Astrocyte of the hippocampus (primary cell): ENCODE measurements at regions not wholly inside any gene's neighbourhood (a gene's known extent, or its start where the extent isn't known, plus 50 kb on each side); places are given as distances from the start of the nearest gene placed in this dataset.

Experiments
- DNase-seq: peaks from one replicate; pipeline ENCODE4 v3.0.0; 2011; ENCODE audit warnings: low read depth, low spot score

DNA sequence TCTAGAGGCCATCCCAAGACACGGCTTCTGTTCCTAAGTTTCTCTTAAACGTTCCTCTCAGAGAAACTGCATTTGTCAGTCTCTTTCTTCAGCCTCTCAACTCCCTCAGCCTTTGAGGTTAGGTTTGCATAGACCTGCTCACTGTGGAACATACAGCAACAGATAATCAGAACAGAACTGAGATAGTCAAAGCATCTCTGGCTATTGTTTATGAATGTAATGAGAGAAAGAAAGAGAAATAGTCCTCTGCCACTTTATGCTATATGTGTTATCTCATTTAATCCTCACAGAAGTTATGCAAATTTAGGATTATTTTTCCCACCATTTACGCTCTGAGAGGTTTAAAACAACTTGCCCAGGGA is 190.6 kb downstream of the PHLDA1 start:
- DNase-seq = no peak

DNA sequence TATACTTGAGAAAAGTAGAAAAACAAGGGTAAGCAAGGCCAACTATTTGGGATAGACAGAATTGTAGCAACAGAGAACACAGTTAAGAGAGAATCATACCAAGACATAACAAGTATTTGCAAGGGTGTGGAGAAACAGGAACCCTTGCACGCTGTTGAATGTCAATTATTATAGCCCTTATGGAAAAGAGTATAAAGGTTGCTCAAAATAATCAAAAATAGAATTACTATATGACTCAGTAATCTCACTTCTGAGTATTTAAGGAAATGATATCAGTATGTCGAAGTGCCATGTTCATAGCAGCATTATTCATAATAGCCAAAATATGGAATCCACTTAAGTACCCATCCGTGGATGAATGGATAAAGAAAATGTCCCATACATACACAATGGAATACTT is 193.3 kb downstream of the PHLDA1 start:
- no peak for DNase-seq

DNA sequence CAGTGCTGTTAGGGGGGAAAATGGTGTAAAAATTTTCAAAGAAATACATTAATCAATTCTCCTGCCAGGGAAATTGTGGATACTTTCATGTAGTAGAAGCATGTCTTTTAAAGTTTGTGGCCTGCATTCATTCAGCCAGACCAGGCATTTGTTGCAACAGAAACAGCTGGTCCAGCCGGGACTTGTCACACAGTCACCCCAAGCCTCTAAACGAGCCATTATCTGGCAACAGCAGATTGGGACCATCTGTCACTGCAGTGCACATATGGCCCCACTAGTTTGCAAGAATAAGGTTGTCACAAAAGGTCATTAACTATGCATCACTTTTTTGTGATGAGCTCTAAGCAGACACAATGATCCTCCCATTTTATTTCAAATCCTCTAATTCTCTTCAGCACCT is 193.9 kb downstream of the PHLDA1 start:
- DNase-seq = no peak

DNA sequence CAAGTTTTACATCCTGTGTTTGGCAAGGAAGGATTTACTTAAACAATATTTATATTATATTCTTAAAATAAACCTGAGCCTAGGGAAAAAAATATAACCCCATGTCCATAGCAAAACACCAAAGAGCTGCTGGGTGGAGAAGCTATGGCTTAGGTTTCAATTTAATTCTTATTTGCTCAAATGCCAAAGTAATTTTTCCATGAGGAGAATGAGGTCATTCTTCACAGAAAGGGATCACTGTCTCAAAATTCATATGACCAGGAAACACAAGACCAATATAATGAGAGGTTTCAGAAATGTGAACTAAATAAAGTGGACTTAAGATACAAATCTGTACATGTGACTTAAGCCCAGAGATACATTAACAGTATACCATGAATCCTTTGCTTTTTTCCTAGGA is 195.0 kb downstream of the PHLDA1 start:
- DNase-seq = no peak

DNA sequence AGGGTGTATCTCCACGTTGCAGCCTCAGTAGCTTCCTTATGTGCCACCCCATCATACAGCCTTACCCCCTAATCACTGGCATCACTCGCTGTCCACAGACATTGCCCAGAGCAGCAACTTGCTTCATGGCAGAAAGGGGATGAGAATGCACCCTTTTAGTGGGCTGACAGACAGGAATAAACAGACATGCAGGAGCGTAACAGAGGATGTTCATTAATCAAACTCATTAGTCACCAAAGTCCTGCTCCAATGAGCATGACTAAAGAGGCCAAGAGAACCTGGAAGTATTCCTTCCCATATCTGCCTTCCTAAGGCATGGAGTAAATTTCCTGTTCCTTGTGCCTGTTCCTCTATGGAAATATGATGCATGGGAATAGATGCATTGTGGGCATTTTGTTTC is 197.0 kb downstream of the PHLDA1 start:
- no peak for DNase-seq

DNA sequence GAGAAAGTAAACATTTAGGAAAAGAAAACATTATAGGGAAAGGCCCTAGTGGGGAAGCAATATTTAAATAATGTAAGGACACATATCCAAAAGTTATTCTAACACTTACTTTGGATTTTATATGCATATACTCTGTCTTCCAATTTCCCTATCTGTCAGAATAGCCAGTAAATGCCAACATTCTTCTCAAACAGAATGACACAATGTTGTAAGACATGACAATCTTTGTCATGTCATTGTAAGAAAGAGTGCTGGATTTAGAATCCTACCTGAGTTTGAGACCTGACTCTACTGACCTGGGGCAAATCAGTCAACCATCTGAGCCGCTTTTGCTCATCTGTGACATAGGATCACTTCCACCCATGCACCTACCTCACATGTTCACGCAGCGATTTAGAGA is 198.3 kb downstream of the PHLDA1 start:
- no peak for DNase-seq

DNA sequence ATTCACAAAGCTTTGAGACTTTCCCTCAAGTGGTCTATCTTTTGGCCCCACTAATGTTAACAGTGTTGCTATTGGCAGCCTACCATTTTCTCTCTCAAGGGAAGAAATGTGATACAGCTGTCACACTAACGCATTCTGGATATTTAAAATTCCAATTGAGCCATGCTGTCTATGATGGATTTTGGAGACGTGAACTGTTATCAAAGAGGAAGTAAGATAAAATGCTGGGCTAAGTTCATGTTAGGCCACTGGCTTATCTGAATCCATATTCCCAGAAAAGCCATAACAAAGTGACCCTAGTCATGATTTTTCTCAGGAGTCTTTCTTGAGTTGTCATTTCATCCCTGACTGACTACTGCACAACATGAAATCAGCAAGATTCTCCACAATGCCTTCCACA is 200.2 kb downstream of the PHLDA1 start:
- no peak for DNase-seq

DNA sequence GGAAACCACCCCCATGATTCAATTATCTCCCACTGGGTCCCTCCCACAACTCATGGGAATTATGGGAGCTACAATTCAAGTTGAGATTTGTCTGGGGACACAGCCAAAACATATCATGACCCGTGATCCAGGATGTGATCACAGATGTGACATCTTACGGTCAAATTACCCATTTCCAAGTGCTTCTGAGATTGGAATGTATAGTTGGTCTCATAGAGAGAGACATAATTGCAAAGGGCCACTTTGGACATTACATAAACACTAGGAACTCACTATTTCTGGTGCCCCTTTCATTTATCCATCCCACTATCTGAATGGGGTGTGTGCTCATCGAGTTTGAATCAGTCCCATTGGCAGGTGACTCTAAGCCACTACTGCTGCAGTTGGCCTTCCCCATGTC is 204.5 kb downstream of the PHLDA1 start:
- no peak for DNase-seq

DNA sequence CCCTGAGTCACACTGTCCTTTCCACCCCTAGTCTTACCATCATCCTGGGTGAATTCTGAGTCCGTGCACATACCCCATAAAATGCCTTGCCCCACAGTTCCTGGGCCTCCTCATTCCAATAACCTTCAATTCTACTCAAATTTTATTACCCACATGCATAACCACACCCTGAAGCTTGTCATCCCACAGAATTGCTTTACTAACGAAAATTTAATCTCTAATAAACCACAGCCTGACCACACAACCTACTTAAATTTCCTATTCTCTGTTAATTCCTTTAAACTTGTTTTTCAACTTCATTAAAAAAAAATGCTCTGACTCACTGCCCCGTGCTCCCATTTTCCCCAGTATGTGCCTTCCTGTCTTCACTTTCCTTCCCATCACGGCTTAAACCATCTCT is 205.9 kb downstream of the PHLDA1 start:
- DNase-seq = peak; percentile 80

DNA sequence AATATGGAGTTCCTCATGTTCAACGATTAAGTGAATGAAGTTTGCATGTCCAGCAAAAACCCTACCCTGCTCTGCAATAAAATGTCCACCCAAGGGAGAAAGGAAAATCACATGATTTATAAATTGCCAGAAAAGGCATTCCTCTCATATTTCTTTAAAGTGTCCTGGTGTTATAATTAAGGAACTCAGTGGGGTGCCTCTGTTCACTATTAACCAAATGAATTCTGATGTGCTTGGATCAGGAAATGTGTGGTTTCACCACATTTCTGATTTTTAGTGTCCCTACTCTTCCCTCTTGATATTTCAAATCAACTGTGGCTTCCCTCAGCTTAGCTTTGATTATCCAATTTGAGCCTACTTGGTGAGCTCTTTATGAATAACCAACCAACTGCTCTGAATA is 208.1 kb downstream of the PHLDA1 start:
- DNase-seq = peak; percentile 66

DNA sequence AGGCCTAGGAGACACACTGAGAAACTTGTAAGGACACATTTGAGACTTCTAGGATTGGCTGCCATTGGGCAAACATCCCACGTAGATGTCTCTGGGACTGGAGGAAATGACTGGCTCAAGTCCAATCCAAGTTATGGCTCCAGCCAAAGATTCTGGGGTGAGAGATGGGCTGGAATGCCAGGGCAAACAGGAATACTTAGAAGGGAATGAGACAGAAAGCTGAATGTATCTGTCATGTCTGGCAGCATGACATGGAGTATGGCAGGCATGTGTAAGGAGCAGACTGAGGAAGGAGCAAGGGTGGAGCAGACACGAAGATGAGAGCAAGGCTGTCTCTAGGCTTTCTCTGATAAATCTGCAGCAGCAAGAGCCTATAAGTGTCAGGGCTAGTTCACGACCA is 209.2 kb downstream of the PHLDA1 start:
- no peak for DNase-seq

DNA sequence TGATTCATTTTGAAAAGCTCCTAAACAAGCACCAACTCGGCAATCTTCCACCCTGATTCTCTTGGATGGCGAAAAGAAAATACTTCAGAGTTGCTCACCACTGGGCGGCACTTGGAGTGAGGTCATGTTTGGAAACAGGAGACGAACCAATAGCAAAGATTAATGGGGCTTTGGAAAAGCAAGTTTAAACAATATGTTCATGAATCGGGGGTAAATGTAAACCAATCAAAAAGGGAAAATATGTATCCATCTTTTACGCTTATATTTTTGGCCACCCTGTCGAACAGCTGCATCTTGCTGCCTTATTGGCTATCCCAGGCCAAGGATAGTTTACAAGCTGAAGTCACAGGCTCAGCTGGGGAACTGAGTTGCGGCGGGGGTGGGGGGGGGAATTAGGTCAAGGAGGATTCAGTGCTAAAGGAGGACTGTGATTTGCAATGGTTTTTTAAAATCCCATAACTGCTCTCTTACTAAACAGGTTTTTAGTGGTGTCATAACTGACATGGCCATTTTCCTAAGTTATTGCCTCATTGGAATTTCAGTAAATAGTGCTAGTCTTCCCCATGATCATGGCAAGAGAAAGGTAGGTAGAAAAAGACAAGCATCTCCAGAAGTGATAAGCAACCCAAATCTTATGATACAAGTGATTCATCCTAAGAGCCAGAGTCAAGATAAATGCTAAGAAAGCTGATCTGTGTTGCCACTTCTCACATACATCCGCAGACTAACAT is 210.6 kb downstream of the PHLDA1 start:
- DNase-seq = peak; percentile 89

DNA sequence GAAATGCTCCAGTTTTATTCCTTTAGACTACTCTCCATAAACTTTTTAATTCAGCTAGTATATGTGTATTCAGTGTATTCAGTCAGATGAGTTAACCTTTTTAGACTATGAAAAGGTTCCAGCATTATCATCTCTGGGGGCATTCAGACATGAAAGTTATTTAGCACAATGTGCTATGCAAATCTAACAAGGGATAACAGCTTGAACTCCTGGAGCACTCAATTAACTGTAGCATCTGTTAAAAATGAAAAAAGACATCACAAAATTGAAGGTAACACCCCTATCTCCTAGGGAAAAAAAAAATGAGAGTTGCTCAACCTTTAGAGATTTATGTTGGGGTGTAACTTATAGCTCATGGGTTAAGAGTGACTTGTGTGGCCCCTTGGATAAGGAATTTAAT is 211.5 kb downstream of the PHLDA1 start:
- no peak for DNase-seq

DNA sequence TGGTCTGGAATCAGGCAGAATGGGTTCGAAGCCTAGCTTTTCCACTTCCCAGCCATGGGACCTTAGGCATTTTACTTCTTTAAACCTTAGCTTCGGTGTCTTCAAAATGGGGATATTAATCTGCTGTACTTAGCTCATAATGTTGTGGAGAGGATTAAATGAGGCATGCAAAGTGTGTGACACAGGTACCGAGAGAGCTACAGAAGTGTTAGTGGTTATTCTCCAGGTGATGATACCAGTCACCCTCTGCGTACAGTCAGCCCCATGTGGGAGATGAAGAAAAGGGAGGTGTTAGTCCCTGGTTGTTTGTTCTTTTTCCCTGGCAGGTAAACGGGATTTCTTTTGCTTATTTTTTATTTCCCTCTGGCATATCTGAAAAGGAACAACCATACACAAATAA is 212.1 kb downstream of the PHLDA1 start:
- no peak for DNase-seq

DNA sequence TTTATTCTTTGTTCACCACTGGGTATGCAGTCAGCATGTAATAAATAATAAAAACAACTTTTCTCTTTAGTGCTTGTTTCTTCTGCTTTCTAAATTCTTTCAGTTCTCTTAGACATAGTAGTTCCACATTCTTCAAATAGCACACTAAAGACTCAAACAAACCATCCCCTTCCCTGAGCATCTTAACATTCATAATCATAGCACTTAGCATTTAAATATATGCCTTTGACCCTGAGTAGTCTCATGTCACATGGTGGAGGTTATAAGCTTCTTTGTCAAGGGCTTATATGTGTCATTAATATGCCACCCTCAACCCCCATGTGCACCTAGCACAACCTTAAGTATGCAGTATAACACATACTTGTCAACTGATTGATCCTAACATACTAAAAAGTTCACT is 212.7 kb downstream of the PHLDA1 start:
- DNase-seq = no peak

DNA sequence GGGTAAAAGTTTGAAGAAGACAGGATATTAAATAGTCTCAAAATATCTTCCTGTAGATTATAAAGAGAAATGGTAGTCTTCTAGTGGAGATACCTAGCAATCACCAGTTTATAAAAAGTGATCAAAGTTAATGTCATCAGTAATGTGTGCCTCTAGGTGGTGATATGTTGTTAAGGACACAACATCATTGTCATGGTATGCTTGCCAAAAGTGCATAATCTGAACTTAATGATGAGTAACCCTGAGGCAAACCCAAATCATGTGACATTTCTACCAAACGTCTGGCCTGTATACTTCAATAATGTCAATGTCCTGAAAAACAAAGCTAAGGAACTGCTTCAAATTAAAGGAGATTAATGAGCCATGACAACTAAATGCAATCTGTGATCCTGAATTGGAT is 214.7 kb downstream of the PHLDA1 start:
- no peak for DNase-seq

DNA sequence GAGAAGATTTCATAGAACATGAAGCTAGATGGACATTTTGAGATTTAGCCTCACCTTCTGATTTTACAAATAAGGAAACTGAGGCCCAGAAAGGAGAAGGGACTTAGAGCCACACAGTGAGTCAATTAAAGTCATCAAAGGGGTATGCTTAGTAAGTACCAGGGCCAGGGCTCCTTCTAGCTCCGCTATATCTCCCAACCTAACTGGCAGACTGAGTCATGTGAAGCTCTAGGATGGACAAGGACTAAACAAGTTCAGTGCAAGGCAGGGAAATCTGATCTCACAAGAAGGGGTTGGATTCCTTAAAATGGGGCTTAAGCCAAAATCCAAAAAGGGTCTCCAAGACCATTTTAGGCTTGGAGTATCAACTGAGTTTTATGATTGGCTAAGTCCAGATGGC is 215.8 kb downstream of the PHLDA1 start:
- DNase-seq = no peak

DNA sequence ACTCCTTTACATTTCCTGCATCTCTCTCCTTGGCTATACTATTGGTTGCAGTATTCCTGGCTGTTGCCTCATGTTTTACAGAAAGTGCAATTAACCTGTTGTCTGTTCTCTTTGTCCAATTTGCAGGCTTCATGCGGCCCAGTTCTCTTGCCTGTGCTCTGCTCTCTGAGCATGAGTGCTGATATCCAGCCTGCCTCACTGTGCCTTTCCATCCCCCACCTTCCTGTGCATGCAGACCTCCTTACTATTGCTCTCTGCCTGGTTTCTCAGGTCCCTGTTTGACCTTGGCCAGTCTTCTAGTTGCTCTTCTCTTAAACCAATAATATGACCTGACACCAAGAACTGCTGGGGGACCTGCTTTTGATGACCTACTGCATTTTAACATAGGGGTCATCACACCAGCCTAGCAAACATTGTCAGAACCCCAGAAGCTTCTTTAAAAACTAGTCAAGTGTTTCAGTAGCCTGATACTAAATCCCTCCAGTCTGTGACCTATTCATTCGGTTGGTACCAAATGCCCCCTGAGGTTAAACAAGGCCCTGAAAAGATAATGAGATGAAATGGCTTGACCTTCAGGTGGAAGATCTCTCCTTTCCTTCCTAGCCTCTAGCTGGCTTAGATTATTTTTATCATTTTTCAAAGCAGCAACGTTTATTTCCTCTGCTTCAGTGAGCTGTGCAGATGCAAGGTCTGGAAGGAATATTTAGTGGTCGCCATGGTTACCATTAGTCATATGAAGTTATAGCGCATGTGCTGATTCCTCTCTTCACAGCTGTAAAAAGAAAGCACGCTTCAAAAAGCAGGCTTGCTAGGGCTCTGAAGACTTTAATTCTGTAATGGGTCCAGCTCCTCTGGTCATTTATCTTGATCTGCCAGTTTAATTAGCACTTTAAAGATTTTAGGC is 216.5 kb downstream of the PHLDA1 start:
- DNase-seq = peak; percentile 96

DNA sequence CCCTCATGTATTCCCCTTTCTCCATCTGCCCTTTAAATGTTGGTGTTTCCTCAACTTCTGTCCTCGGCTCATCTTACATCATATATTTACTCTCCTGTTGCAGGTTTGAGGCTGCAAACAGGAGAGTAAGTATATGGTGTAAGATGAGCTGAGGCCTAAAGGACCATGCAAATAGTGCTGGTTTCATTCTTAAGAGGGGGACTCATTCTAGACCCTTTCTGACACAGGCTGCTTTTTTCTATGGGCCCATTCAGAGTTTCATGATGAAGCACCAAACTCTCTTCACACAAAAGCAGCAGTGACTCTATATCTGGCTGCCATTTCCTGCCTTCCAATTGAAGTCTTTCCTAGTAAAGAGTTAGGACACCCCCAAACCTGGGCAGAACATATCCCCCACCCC is 218.5 kb downstream of the PHLDA1 start:
- DNase-seq = no peak

DNA sequence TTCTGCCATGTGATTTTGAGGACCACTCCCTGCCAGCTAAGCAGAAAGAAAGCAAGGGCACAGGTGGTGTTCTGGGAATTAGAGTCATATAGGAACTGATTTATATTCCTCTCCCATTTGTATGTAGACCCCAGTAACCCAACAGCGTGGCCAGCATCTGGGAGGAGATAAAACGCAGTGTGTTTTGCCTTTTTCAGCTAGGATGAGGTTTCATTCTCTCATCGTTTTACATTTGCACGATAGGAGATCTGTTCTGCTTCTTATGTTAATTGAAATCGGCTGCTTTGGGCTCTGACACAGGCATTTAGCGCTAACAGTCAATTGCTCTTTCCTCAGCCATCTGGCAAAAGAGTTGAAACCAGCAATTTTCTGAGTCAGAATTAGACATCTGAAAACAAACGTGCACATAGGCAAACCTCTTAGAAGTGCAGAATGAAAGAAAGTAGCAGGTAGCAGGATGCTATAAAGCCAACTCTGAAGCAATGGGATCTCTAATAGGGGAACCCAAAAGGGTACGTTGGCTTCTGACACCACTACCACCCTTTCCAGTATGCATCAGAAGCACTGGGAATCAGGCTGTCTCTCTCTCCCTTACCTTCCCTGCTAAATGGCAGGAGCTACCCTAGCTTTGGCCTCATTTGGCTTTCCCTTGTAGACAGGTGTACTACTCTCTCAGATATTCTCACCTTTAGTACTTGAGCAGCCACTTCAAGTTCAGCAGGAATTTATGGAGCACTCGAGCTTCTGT is 219.1 kb downstream of the PHLDA1 start:
- DNase-seq = peak; percentile 70

DNA sequence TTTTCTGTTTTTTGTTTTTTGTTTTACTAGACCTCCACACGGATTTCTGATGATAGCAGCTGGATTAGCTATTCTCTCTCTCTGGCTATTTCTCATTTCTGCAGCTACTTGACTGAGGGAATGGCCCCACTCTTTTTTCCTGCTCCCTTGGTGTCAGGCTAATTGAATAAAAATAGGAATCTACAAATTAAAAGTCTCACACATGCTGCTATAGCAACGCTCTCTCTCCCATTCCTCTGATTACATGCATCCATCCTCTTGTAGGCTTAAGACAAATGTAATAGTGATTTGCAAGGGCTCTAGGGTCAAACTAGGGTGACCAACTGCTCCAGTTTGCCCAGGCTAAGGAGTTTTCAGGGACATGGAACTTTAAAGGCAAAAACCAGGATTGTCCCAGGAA is 221.8 kb downstream of the PHLDA1 start:
- DNase-seq = no peak

DNA sequence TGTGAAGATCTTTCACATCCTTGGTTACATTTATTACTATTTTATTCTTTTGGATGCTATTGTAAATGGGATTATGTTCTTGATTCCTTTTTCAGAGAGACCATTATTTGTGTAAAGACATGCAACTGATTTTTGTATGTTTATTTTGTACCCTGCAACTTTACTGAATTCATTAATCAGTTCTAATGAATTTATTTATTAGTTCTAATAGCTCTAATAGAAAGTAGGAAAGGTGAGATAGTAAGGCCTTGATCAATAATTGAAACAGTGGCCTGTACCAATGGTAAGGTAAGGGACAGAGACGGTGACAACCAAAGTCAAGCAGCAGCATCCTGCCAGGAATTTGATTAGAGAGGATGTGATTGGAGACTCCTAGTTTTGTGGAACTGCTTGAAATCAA is 224.1 kb downstream of the PHLDA1 start:
- no peak for DNase-seq

DNA sequence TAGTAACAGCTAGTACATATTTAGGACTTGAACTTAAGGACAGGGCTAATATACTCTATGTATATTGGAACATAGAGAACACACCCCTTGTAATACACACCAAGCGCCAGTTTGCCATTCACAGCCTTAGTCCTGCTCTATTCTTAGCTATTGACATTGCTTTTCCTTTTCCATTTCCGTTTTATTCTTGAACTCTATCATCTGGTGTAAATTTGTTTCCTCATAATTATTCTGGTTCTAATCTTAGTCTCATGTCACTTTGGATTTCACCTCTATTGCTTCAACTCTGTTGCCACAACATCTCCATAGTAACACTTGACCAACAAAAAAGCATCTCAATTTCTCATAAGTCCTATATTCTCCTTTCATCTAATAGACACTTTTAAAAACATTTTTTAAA is 225.7 kb downstream of the PHLDA1 start:
- DNase-seq = no peak
